ENCODE measurements at regions not wholly inside any gene's neighbourhood (a gene's known extent, or its start where the extent isn't known, plus 50 kb on each side); places are given as distances from the start of the nearest gene placed in this dataset.

- Histone ChIP-seq H3K9me3 (ENCODE audit: insufficient read depth in 2 of 2, low read depth in 1 of 2, low read length in 1 of 2) (no peaks in the 10 kb centered on the region), H3K4me2 (ENCODE audit: insufficient read depth in 1 of 2, low read depth in 2 of 2, low read length in 2 of 2) (no peak overlapping the region), H3K4me3 (ENCODE audit: extremely low read depth in 1 of 4, insufficient read depth in 2 of 4, low read depth in 3 of 4, low read length in 4 of 4) (no peak overlapping the region), H3K14ac (ENCODE audit: insufficient read length) (no peak overlapping the region), H2BK15ac (ENCODE audit: low read length) (no peak overlapping the region), H2BK5ac (ENCODE audit: low read depth, low read length) (no peak overlapping the region), H3K27me3 (replicated peaks in 1 of 4; ENCODE audit: control insufficient read depth in 3 of 4, extremely low read depth in 1 of 4, insufficient read depth in 3 of 4, low read length in 3 of 4) (peaks cover 73 to 98% (median 89%) of the 10 kb centered on the region in 4 experiments), H3K23ac (ENCODE audit: insufficient read length) (no peak overlapping the region), H3K9ac (replicated peaks in 1 of 4; ENCODE audit: extremely low read depth in 1 of 4, low read depth in 3 of 4, low read length in 3 of 4) (no peak overlapping the region), H3K79me1 (ENCODE audit: low read depth, low read length) (no peaks in the 10 kb centered on the region), H2BK20ac (ENCODE audit: low read length) (no peak overlapping the region), H4K5ac (ENCODE audit: insufficient read length, low read depth, low read length) (no peak overlapping the region), H3K4ac (replicated peaks; ENCODE audit: insufficient read length, low read depth, low read length) (no peak overlapping the region), H2AFZ (ENCODE audit: low read length) (no peak overlapping the region), H3K23me2 (ENCODE audit: low read depth, low read length) (no peaks in the 10 kb centered on the region), H3K56ac (replicated peaks; ENCODE audit: insufficient read length, low read depth, low read length) (no peak overlapping the region), H2AK5ac (ENCODE audit: low read depth, low read length) (no peak overlapping the region), H3K4me1 (replicated peaks in 1 of 4; ENCODE audit: control insufficient read depth in 3 of 4, insufficient read depth in 4 of 4, low read length in 3 of 4) (no peaks in the 10 kb centered on the region), H4K91ac (replicated peaks; ENCODE audit: insufficient read length, low read length) (no peak overlapping the region), H3K18ac (ENCODE audit: extremely low read depth, low read length) (no peak overlapping the region), H2BK120ac (replicated peaks; ENCODE audit: low read depth, low read length) (no peak overlapping the region), H4K20me1 (replicated peaks in 1 of 2; ENCODE audit: control insufficient read depth in 1 of 2, insufficient read depth in 2 of 2, low read length in 2 of 2) (no peaks in the 10 kb centered on the region), H2BK12ac (ENCODE audit: low read depth, low read length) (no peak overlapping the region), H3K36me3 (ENCODE audit: control insufficient read depth in 2 of 4, insufficient read depth in 4 of 4, low read length in 3 of 4) (no peaks in the 10 kb centered on the region), H3K79me2 (ENCODE audit: control insufficient read depth in 1 of 2, insufficient read depth in 2 of 2, low read length in 2 of 2) (no peaks in the 10 kb centered on the region), H4K8ac (ENCODE audit: extremely low read depth, insufficient read depth, low read length) (no peak overlapping the region), H3K27ac (ENCODE audit: low read depth, low read length) (no peak overlapping the region)
- ChIA-PET POLR2A (ENCODE audit: partially characterized antibody) (no interaction called here), CTCF (ENCODE audit: partially characterized antibody) (interaction anchor here (1.2 kb wide), 1 partner anchor 23 kb away, joined by 7 read pairs; no protein-coding TSS in a partner anchor)
- 88% methylated on average over 1 of the region's 1 CpG; no CpG with 5 or more reads in 1 of the 2 experiments for WGBS, 2 experiments (ENCODE audit: extremely low coverage in 1 of 2, insufficient coverage in 1 of 2, insufficient read length in 1 of 2, insufficient replicate concordance in 2 of 2, low coverage in 1 of 2, low lambda C conversion rate in 2 of 2, missing lambda C conversion rate in 1 of 2)
- TF ChIP-seq ATF3 (IDR thresholded peaks at IDR 0.05; ENCODE audit: insufficient read depth, low read depth, low read length) = no peak
- DNase-seq (ENCODE audit: low read depth in 1 of 2, low spot score in 2 of 2) (no peak), FAIRE-seq (no peak)
These were observed 55.2 kb upstream of the TOP3B start for GRCh38 chr22:22037740-22038139.
